ENCODE measurements at regions not wholly inside any gene's neighbourhood (a gene's known extent, or its start where the extent isn't known, plus 50 kb on each side); places are given as distances from the start of the nearest gene placed in this dataset.

GRCh38 chr9:115276621-115277020 lies 158.7 kb upstream of the TNC start:
- Histone ChIP-seq H3K27me3 (no peaks in the 10 kb centered on the region), H3K27ac (no peak overlapping the region), H3K36me3 (no peaks in the 10 kb centered on the region), H3K4me3 (no peak overlapping the region), H3K4me1 (no peaks in the 10 kb centered on the region), H3K9me3 (no peaks in the 10 kb centered on the region)
- DNase-seq (no peak), FAIRE-seq (no peak), ATAC-seq (no peak)
- 75 to 76% methylated on average over 2 of the region's 2 CpGs for WGBS, 2 donors
- TF ChIP-seq CTCF (IDR thresholded peaks at IDR 0.05): no peak
- intact Hi-C loops (cut with DNase I): no loop called here

GRCh38 chr9:115277301-115277700 lies 159.3 kb upstream of the TNC start:
- H3K36me3 ChIP-seq: no peaks in the 10 kb centered on the region
- no peak for TF ChIP-seq CTCF (IDR thresholded peaks at IDR 0.05)
- 50 to 57% methylated on average over 3 of the region's 3 CpGs for WGBS, 2 donors
- no peak overlapping the region for H3K27ac ChIP-seq
- H3K27me3 ChIP-seq: no peaks in the 10 kb centered on the region
- H3K4me1 ChIP-seq: no peaks in the 10 kb centered on the region
- no peak for FAIRE-seq
- intact Hi-C loops (cut with DNase I): no loop called here
- ATAC-seq: no peak
- no peak overlapping the region for H3K4me3 ChIP-seq
- no peaks in the 10 kb centered on the region for H3K9me3 ChIP-seq
- no peak for DNase-seq

GRCh38 chr9:115278326-115279035 lies 160.5 kb upstream of the TNC start:
- intact Hi-C loops (cut with DNase I): no loop called here
- ATAC-seq (no peak), FAIRE-seq (no peak), DNase-seq (no peak)
- Histone ChIP-seq H3K4me3 (no peak overlapping the region), H3K9me3 (no peaks in the 10 kb centered on the region), H3K4me1 (no peaks in the 10 kb centered on the region), H3K27ac (no peak overlapping the region), H3K36me3 (no peaks in the 10 kb centered on the region), H3K27me3 (no peaks in the 10 kb centered on the region)
- no peak for TF ChIP-seq CTCF (IDR thresholded peaks at IDR 0.05)
- 40 to 52% methylated on average over 4 of the region's 4 CpGs for WGBS, 2 donors

DNA sequence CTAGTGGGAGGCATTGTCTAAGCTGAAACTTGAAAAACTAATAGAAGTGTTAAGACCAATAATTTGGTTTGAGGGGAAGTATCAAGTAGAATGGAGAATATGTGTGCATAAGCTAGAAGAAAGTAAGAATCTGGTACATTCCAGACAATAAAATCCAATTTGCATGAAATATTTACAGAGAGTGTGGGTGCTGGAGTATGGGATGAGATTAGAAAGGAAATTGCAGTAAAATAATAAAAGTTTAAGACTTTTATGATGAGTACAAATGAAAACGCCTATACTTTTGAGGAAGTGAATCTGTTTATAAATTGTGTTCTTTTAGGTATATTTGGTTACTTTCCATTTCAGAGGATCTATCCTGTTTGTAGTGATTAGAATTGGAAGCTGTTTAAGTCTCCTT lies 165.4 kb upstream of the TNC start:
- Histone ChIP-seq H3K4me1 (no peaks in the 10 kb centered on the region), H3K36me3 (no peaks in the 10 kb centered on the region), H3K9me3 (no peaks in the 10 kb centered on the region), H3K4me3 (no peak overlapping the region), H3K27ac (no peak overlapping the region), H3K27me3 (no peaks in the 10 kb centered on the region)
- FAIRE-seq: no peak
- intact Hi-C loops (cut with DNase I): no loop called here
- WGBS, 2 donors: 53 to 56% methylated on average over 1 of the region's 1 CpG
- no peak for ATAC-seq
- TF ChIP-seq CTCF (IDR thresholded peaks at IDR 0.05): no peak
- no peak for DNase-seq

- Histone ChIP-seq H3K36me3 (no peaks in the 10 kb centered on the region), H3K27ac (no peak overlapping the region), H3K27me3 (no peaks in the 10 kb centered on the region), H3K4me1 (no peaks in the 10 kb centered on the region), H3K4me3 (no peak overlapping the region), H3K9me3 (no peaks in the 10 kb centered on the region)
- no peak for DNase-seq
- no peak for TF ChIP-seq CTCF (IDR thresholded peaks at IDR 0.05)
- intact Hi-C loops (cut with DNase I): no loop called here
- ATAC-seq: no peak
- FAIRE-seq: no peak
These were observed 167.9 kb upstream of the TNC start for GRCh38 chr9:115285836-115286235.
